ENCODE measurements at regions not wholly inside any gene's neighbourhood (a gene's known extent, or its start where the extent isn't known, plus 50 kb on each side); places are given as distances from the start of the nearest gene placed in this dataset.
"Not testable (repeated sequence)": the region's sequence is repeated elsewhere in the genome, so short reads cannot be mapped to it uniquely, and the experiment has no call there.

- no peak for ATAC-seq (ENCODE audit: poor library complexity)
- intact Hi-C loops (cut with DNase I): no loop called here
Observed at GRCh38 chr12:90745211-90745610, 209.8 kb downstream of the CCER1 start.

GRCh38 chr12:90741611-90742010 lies 213.4 kb downstream of the CCER1 start:
- ATAC-seq (ENCODE audit: poor library complexity) (no peak), DNase-seq (no peak)
- intact Hi-C loops (cut with DNase I): no loop called here

More at GRCh38 chr12:90745211-90745610, 209.8 kb downstream of the CCER1 start:
- DNase-seq: no peak

GRCh38 chr12:90729736-90730135 lies 225.2 kb downstream of the CCER1 start:
- DNase-seq: no peak
- ATAC-seq (ENCODE audit: poor library complexity): no peak
- intact Hi-C loops (cut with DNase I): no loop called here

- intact Hi-C loops (cut with DNase I): no loop called here
- peak; percentile 85 for ATAC-seq (ENCODE audit: poor library complexity)
- no peak for DNase-seq
Observed at GRCh38 chr12:90712671-90713070, 242.3 kb downstream of the CCER1 start.

GRCh38 chr12:90710711-90711110 lies 244.3 kb downstream of the CCER1 start:
- DNase-seq: no peak
- no peak for ATAC-seq (ENCODE audit: poor library complexity)
- intact Hi-C loops (cut with DNase I): no loop called here

GRCh38 chr12:90706036-90706435 lies 248.9 kb downstream of the CCER1 start:
- intact Hi-C loops (cut with DNase I): no loop called here
- ATAC-seq (ENCODE audit: poor library complexity) (no peak), DNase-seq (no peak)

- DNase-seq: no peak
- no peak for ATAC-seq (ENCODE audit: poor library complexity)
- intact Hi-C loops (cut with DNase I): loop anchor here (10.0 kb wide), 1 partner anchor 159 kb away; no protein-coding TSS in a partner anchor
Observed at GRCh38 chr12:90695415-90695814, 259.6 kb downstream of the CCER1 start.

GRCh38 chr12:90690120-90690519 lies 264.9 kb downstream of the CCER1 start:
- DNase-seq (no peak), ATAC-seq (ENCODE audit: poor library complexity) (no peak)
- intact Hi-C loops (cut with DNase I): loop anchor here (10.0 kb wide), 1 partner anchor 165 kb away; no protein-coding TSS in a partner anchor

GRCh38 chr12:90687682-90688081 lies 267.3 kb downstream of the CCER1 start:
- intact Hi-C loops (cut with DNase I); DNase-seq; ATAC-seq (ENCODE audit: poor library complexity): not testable (repeated sequence)

GRCh38 chr12:90683871-90684270 lies 271.1 kb downstream of the CCER1 start:
- DNase-seq (no peak), ATAC-seq (ENCODE audit: poor library complexity) (no peak)
- intact Hi-C loops (cut with DNase I): no loop called here

GRCh38 chr12:90682398-90682797 lies 272.6 kb downstream of the CCER1 start:
- intact Hi-C loops (cut with DNase I): no loop called here
- ATAC-seq (ENCODE audit: poor library complexity) (no peak), DNase-seq (no peak)

- ATAC-seq (ENCODE audit: poor library complexity) (no peak), DNase-seq (no peak)
- intact Hi-C loops (cut with DNase I): no loop called here
Observed at GRCh38 chr12:90679674-90680073, 275.3 kb downstream of the CCER1 start.

GRCh38 chr12:90677552-90677951 lies 277.4 kb downstream of the CCER1 start:
- intact Hi-C loops (cut with DNase I): no loop called here
- DNase-seq: no peak
- no peak for ATAC-seq (ENCODE audit: poor library complexity)

- intact Hi-C loops (cut with DNase I): no loop called here
- ATAC-seq (ENCODE audit: poor library complexity) (no peak), DNase-seq (no peak)
Observed at GRCh38 chr12:90677055-90677454, 277.9 kb downstream of the CCER1 start.

- intact Hi-C loops (cut with DNase I): no loop called here
- ATAC-seq (ENCODE audit: poor library complexity): no peak
- no peak for DNase-seq
Observed at GRCh38 chr12:90675106-90675505, 279.9 kb downstream of the CCER1 start.

GRCh38 chr12:90672081-90672480 lies 282.9 kb downstream of the CCER1 start:
- intact Hi-C loops (cut with DNase I): no loop called here
- ATAC-seq (ENCODE audit: poor library complexity): no peak

GRCh38 chr12:90663949-90664348 lies 291.0 kb downstream of the CCER1 start:
- intact Hi-C loops (cut with DNase I); DNase-seq; ATAC-seq (ENCODE audit: poor library complexity): not testable (repeated sequence)

More at GRCh38 chr12:90672081-90672480, 282.9 kb downstream of the CCER1 start:
- DNase-seq: no peak

- ATAC-seq (ENCODE audit: poor library complexity) (no peak), DNase-seq (no peak)
- intact Hi-C loops (cut with DNase I): no loop called here
Observed at GRCh38 chr12:90659060-90659459, 295.9 kb downstream of the CCER1 start.

GRCh38 chr12:90653040-90653439 lies 301.9 kb downstream of the CCER1 start:
- ATAC-seq (ENCODE audit: poor library complexity) (no peak), DNase-seq (no peak)
- intact Hi-C loops (cut with DNase I): no loop called here

- DNase-seq: no peak
- intact Hi-C loops (cut with DNase I): no loop called here
- no peak for ATAC-seq (ENCODE audit: poor library complexity)
Observed at GRCh38 chr12:90652280-90652679, 302.7 kb downstream of the CCER1 start.

GRCh38 chr12:90645181-90645580 lies 309.8 kb downstream of the CCER1 start:
- DNase-seq (no peak), ATAC-seq (ENCODE audit: poor library complexity) (no peak)
- intact Hi-C loops (cut with DNase I): no loop called here

Data from Right ventricle myocardium superior (tissue), 1 donor.